Fibroblast of lung (primary cell): ENCODE measurements at regions not wholly inside any gene's neighbourhood (a gene's known extent, or its start where the extent isn't known, plus 50 kb on each side); places are given as distances from the start of the nearest gene placed in this dataset.
A peak's percentile ranks its signal among the peaks of the same experiment; 100 is the strongest.

Experiments used
- DNase-seq, 2 donors: peaks; one replicate each; pipeline versions ENCODE4 v3.0.0 to v3.0.0-alpha.2; 2010; ENCODE audit warnings: low read depth in 2 of 2
- H2AFZ ChIP-seq: 2 replicates; pipeline ENCODE4 v1.5.1; 2012; ENCODE audit warnings: low read length, control low read depth, inconsistent platforms
- H3K27ac ChIP-seq: 2 replicates; pipeline ENCODE4 v1.5.1; 2011; ENCODE audit warnings: low read length, control low read depth; ENCODE audit not compliant: insufficient read depth
- H3K27me3 ChIP-seq: 2 replicates; pipeline ENCODE4 v1.5.1; 2011; ENCODE audit warnings: mild to moderate bottlenecking, low read length; ENCODE audit not compliant: control insufficient read depth, insufficient read depth
- H3K36me3 ChIP-seq: 2 replicates; pipeline ENCODE4 v1.5.1; 2011; ENCODE audit warnings: low read length; ENCODE audit not compliant: control insufficient read depth, insufficient read depth
- H3K4me1 ChIP-seq: 2 replicates; pipeline ENCODE4 v1.5.1; 2011; ENCODE audit warnings: low read length; ENCODE audit not compliant: control insufficient read depth, insufficient read depth; ENCODE audit errors: extremely low read depth
- H3K4me2 ChIP-seq: 2 replicates; pipeline ENCODE4 v1.5.1; 2011; ENCODE audit warnings: low read length, control low read depth; ENCODE audit not compliant: insufficient read depth; ENCODE audit errors: extremely low read depth
- H3K4me3 ChIP-seq, 4 experiments: fragments of 200-600 bp in 1 of 4; sonication (generic) in 1 of 4; replicated peaks in 1 of 4; 2 replicates each; pipeline ENCODE4 v1.5.1; 2011 to 2016; ENCODE audit warnings: low read length in 4 of 4, low read depth in 3 of 4, mild to moderate bottlenecking in 3 of 4, control low read depth in 2 of 4, inconsistent platforms in 1 of 4, mixed read lengths in 1 of 4; ENCODE audit not compliant: insufficient read depth in 1 of 4; ENCODE audit errors: control extremely low read depth in 1 of 4
- H3K79me2 ChIP-seq: 2 replicates; pipeline ENCODE4 v1.5.1; 2012; ENCODE audit warnings: mild to moderate bottlenecking, low read length, inconsistent platforms; ENCODE audit not compliant: control insufficient read depth, insufficient read depth
- H3K9ac ChIP-seq: 2 replicates; pipeline ENCODE4 v1.5.1; 2011; ENCODE audit warnings: mild to moderate bottlenecking, low read length, control low read depth; ENCODE audit not compliant: insufficient read depth
- H3K9me3 ChIP-seq: 2 replicates; pipeline ENCODE4 v1.5.1; 2012; ENCODE audit warnings: low read depth, low read length; ENCODE audit not compliant: control insufficient read depth, insufficient read depth
- H4K20me1 ChIP-seq: 2 replicates; pipeline ENCODE4 v1.5.1; 2011; ENCODE audit warnings: low read length; ENCODE audit not compliant: control insufficient read depth, insufficient read depth; ENCODE audit errors: extremely low read depth
- CTCF ChIP-seq, 2 donors: IDR thresholded peaks in 1 of 2; conservative IDR thresholded peaks in 1 of 2; 1 replicate in 1 of 2; 2 replicates in 1 of 2; pipeline ENCODE4 v1.5.1; 2011 to 2012; ENCODE audit warnings: low read length in 2 of 2, control low read depth in 1 of 2, inconsistent platforms in 1 of 2, low read depth in 1 of 2, mild to moderate bottlenecking in 1 of 2
- EZH2 ChIP-seq: IDR thresholded peaks from 2 replicates; pipeline ENCODE4 v1.5.1; 2012; ENCODE audit warnings: low read length, control low read depth, mild to moderate bottlenecking; ENCODE audit errors: missing control alignments

- DNase-seq: no peak
- no peak overlapping the region for H3K4me2 ChIP-seq
- H3K27ac ChIP-seq: peak overlapping the region; percentile 81
These were observed 85.6 kb upstream of the CCDC112 start for GRCh38 chr5:115381911-115382662.

GRCh38 chr5:115379622-115380344 lies 83.3 kb upstream of the CCDC112 start:
- Histone ChIP-seq H3K27me3 (no peaks in the 10 kb centered on the region), H2AFZ (no peak overlapping the region), H3K4me3 (no peak overlapping the region), H4K20me1 (no peaks in the 10 kb centered on the region), H3K27ac (no peak overlapping the region), H3K9me3 (no peaks in the 10 kb centered on the region), H3K9ac (no peak overlapping the region), H3K36me3 (no peaks in the 10 kb centered on the region), H3K4me1 (peaks cover 13% of the 10 kb centered on the region), H3K79me2 (no peaks in the 10 kb centered on the region), H3K4me2 (no peak overlapping the region)
- peak in 1 of 2 donors; percentile 64 for DNase-seq
- TF ChIP-seq CTCF (conservative IDR thresholded peaks at IDR 0.05 in 1 of 2, IDR thresholded peaks at IDR 0.05 in 1 of 2; ENCODE audit: low read depth in 1 of 2, low read length in 2 of 2) (no peak), EZH2 (no peak)

More at GRCh38 chr5:115381911-115382662, 85.6 kb upstream of the CCDC112 start:
- Histone ChIP-seq H3K27me3 (no peaks in the 10 kb centered on the region), H4K20me1 (no peaks in the 10 kb centered on the region), H3K4me3 (no peak overlapping the region), H2AFZ (no peak overlapping the region), H3K36me3 (no peaks in the 10 kb centered on the region), H3K79me2 (no peaks in the 10 kb centered on the region), H3K9me3 (no peaks in the 10 kb centered on the region), H3K9ac (no peak overlapping the region), H3K4me1 (peaks cover 11% of the 10 kb centered on the region)
- TF ChIP-seq CTCF (conservative IDR thresholded peaks at IDR 0.05 in 1 of 2, IDR thresholded peaks at IDR 0.05 in 1 of 2; ENCODE audit: low read depth in 1 of 2, low read length in 2 of 2) (no peak), EZH2 (no peak)

- H3K4me1 ChIP-seq: peaks cover 13% of the 10 kb centered on the region
These were observed 82.3 kb upstream of the CCDC112 start for GRCh38 chr5:115378754-115379153.

More at GRCh38 chr5:115378754-115379153, 82.3 kb upstream of the CCDC112 start:
- Histone ChIP-seq H4K20me1 (no peaks in the 10 kb centered on the region), H3K4me3 (no peak overlapping the region), H3K79me2 (no peaks in the 10 kb centered on the region), H3K9me3 (no peaks in the 10 kb centered on the region), H3K27ac (no peak overlapping the region), H3K4me2 (no peak overlapping the region), H3K9ac (no peak overlapping the region), H2AFZ (no peak overlapping the region), H3K27me3 (no peaks in the 10 kb centered on the region), H3K36me3 (no peaks in the 10 kb centered on the region)
- no peak for DNase-seq
- TF ChIP-seq CTCF (conservative IDR thresholded peaks at IDR 0.05 in 1 of 2, IDR thresholded peaks at IDR 0.05 in 1 of 2; ENCODE audit: low read depth in 1 of 2, low read length in 2 of 2) (no peak), EZH2 (no peak)
